GM23338 (cell line): ENCODE measurements at regions not wholly inside any gene's neighbourhood (a gene's known extent, or its start where the extent isn't known, plus 50 kb on each side); places are given as distances from the start of the nearest gene placed in this dataset.

Experiments
- ATAC-seq: fragments of 200-7000 bp; cut with Tn5 transposase; 3 replicates; pipeline ENCODE4 v1.9.1; 2020
- DNase-seq: peaks from one replicate; pipeline ENCODE4 v3.0.0-alpha.2; 2015; ENCODE audit warnings: low spot score
- H2AFZ ChIP-seq: fragments of 200-600 bp; sonication (generic); 2 replicates; pipeline ENCODE4 v1.8.0; 2016; ENCODE audit warnings: antibody characterized with exemption, mild to moderate bottlenecking, moderate library complexity
- H3F3A ChIP-seq: fragments of 200-600 bp; sonication (generic); replicated peaks from 2 replicates; pipeline ENCODE4 v1.8.0; 2017; ENCODE audit warnings: antibody characterized with exemption, mixed run types, low read depth
- H3K27ac ChIP-seq: fragments of 200-600 bp; sonication (generic); 2 replicates; pipeline ENCODE4 v1.6.1; 2016; ENCODE audit warnings: low read depth
- H3K27me3 ChIP-seq: fragments of 200-600 bp; sonication (generic); 2 replicates; pipeline ENCODE4 v1.8.0; 2016; ENCODE audit warnings: mild to moderate bottlenecking, mixed run types, moderate library complexity; ENCODE audit not compliant: insufficient read depth
- H3K36me3 ChIP-seq: fragments of 200-600 bp; sonication (generic); 2 replicates; pipeline ENCODE4 v1.8.0; 2016; ENCODE audit warnings: mild to moderate bottlenecking; ENCODE audit not compliant: insufficient read depth
- H3K4me1 ChIP-seq: fragments of 200-600 bp; sonication (generic); 2 replicates; pipeline ENCODE4 v1.8.0; 2016; ENCODE audit warnings: mild to moderate bottlenecking, moderate library complexity; ENCODE audit not compliant: insufficient read depth
- H3K4me2 ChIP-seq: fragments of 200-600 bp; sonication (generic); 2 replicates; pipeline ENCODE4 v1.7.1; 2017; ENCODE audit warnings: mixed run types
- H3K4me3 ChIP-seq: fragments of 200-600 bp; sonication (generic); 2 replicates; pipeline ENCODE4 v1.6.1; 2016; ENCODE audit warnings: mixed run types
- H3K79me2 ChIP-seq: fragments of 200-600 bp; sonication (generic); replicated peaks from 2 replicates; pipeline ENCODE4 v1.8.0; 2017; ENCODE audit warnings: mild to moderate bottlenecking; ENCODE audit not compliant: insufficient read depth
- H3K9me2 ChIP-seq: fragments of 200-600 bp; sonication (generic); 2 replicates; pipeline ENCODE4 v1.8.0; 2017; ENCODE audit not compliant: insufficient read depth
- H4K20me1 ChIP-seq: fragments of 200-600 bp; sonication (generic); replicated peaks from 2 replicates; pipeline ENCODE4 v1.8.0; 2017; ENCODE audit warnings: mild to moderate bottlenecking; ENCODE audit not compliant: insufficient read depth
- H3K27ac Mint-ChIP-seq: 2 replicates; pipeline ENCODE4 v1.8.0; 2020; ENCODE audit warnings: inconsistent platforms, mild to moderate bottlenecking, moderate library complexity, mixed read lengths
- H3K27me3 Mint-ChIP-seq: 3 replicates; pipeline ENCODE4 v1.8.0; 2022; ENCODE audit warnings: low read depth, mild to moderate bottlenecking, moderate library complexity, mixed read lengths, inconsistent platforms; ENCODE audit not compliant: insufficient read depth, poor library complexity
- H3K36me3 Mint-ChIP-seq: 3 replicates; pipeline ENCODE4 v1.8.0; 2021; ENCODE audit warnings: low read depth, mild to moderate bottlenecking, inconsistent platforms, moderate library complexity, mixed read lengths
- H3K4me1 Mint-ChIP-seq: 3 replicates; pipeline ENCODE4 v1.8.0; 2020; ENCODE audit warnings: mild to moderate bottlenecking, inconsistent platforms, mixed read lengths
- H3K4me3 Mint-ChIP-seq: 3 replicates; pipeline ENCODE4 v1.8.0; 2021; ENCODE audit warnings: moderate library complexity, mild to moderate bottlenecking, inconsistent platforms, mixed read lengths
- H3K9me3 Mint-ChIP-seq: 3 replicates; pipeline ENCODE4 v1.8.0; 2020; ENCODE audit warnings: moderate library complexity, mild to moderate bottlenecking, inconsistent platforms, mixed read lengths
- CREB1 ChIP-seq: fragments of 250-450 bp; sonication (Bioruptor Pico); IDR thresholded peaks from 2 replicates; pipeline ENCODE4 v1.5.0; 2020; ENCODE audit warnings: low read depth, mild to moderate bottlenecking, moderate library complexity
- CTCF ChIP-seq, 2 experiments: fragments of 200-600 bp in 1 of 2; sonication (generic) in 1 of 2; conservative IDR thresholded peaks; 2 replicates each; pipeline versions ENCODE4 v1.5.1 to v1.6.1; 2016 to 2017; ENCODE audit warnings: antibody characterized with exemption in 2 of 2, low read depth in 2 of 2, mild to moderate bottlenecking in 2 of 2, moderate library complexity in 1 of 2
- EZH2phosphoT487 ChIP-seq: fragments of 200-600 bp; sonication (generic); IDR thresholded peaks from one replicate; pipeline ENCODE4 v1.8.1; 2018; ENCODE audit warnings: antibody characterized with exemption; ENCODE audit not compliant: unreplicated experiment
- JUNB ChIP-seq: IDR thresholded peaks from one replicate; pipeline ENCODE4 v1.6.1; 2016; ENCODE audit warnings: antibody characterized with exemption; ENCODE audit not compliant: unreplicated experiment
- NANOG ChIP-seq: IDR thresholded peaks from 2 replicates; pipeline ENCODE4 v1.6.1; 2016; ENCODE audit warnings: antibody characterized with exemption, borderline replicate concordance
- POLR2AphosphoS5 ChIP-seq: IDR thresholded peaks from 2 replicates; pipeline ENCODE4 v1.6.1; 2016; ENCODE audit warnings: antibody characterized with exemption, low read depth
- STAT1 ChIP-seq: IDR thresholded peaks from one replicate; pipeline ENCODE4 v1.6.1; 2016; ENCODE audit warnings: antibody characterized with exemption; ENCODE audit not compliant: unreplicated experiment
- ZNF114 ChIP-seq: fragments of 250-450 bp; sonication (Bioruptor Pico); IDR thresholded peaks from 2 replicates; pipeline ENCODE4 v1.5.0; 2020; ENCODE audit warnings: mild to moderate bottlenecking, moderate library complexity
- ZNF331 ChIP-seq: fragments of 250-450 bp; sonication (Bioruptor Pico); IDR thresholded peaks from 2 replicates; pipeline ENCODE4 v1.5.0; 2020; ENCODE audit warnings: low read depth, mild to moderate bottlenecking, moderate library complexity
- ZNF462 ChIP-seq: fragments of 250-450 bp; sonication (Bioruptor Pico); IDR thresholded peaks from 2 replicates; pipeline ENCODE4 v1.5.0; 2020; ENCODE audit warnings: mild to moderate bottlenecking, moderate library complexity
- TF ChIP-seq, protein P1 (sequence below): IDR thresholded peaks from 2 replicates; pipeline ENCODE4 v1.6.1; 2016; ENCODE audit warnings: antibody characterized with exemption
- TF ChIP-seq, protein P2 (sequence below): IDR thresholded peaks from one replicate; pipeline ENCODE4 v1.6.1; 2018; ENCODE audit warnings: antibody characterized with exemption; ENCODE audit not compliant: unreplicated experiment

- TF ChIP-seq ZNF462 (CRISPR knock-in tag) (no peak), STAT1 (no peak), ZNF114 (no peak), JUNB (no peak), CREB1 (no peak), EZH2phosphoT487 (no peak), NANOG (no peak)
- TF ChIP-seq, protein P1, sequence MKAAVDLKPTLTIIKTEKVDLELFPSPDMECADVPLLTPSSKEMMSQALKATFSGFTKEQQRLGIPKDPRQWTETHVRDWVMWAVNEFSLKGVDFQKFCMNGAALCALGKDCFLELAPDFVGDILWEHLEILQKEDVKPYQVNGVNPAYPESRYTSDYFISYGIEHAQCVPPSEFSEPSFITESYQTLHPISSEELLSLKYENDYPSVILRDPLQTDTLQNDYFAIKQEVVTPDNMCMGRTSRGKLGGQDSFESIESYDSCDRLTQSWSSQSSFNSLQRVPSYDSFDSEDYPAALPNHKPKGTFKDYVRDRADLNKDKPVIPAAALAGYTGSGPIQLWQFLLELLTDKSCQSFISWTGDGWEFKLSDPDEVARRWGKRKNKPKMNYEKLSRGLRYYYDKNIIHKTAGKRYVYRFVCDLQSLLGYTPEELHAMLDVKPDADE: no peak
Observed at GRCh38 chr6:167589615-167589940, 237.1 kb upstream of the AFDN start (continued).

DNA sequence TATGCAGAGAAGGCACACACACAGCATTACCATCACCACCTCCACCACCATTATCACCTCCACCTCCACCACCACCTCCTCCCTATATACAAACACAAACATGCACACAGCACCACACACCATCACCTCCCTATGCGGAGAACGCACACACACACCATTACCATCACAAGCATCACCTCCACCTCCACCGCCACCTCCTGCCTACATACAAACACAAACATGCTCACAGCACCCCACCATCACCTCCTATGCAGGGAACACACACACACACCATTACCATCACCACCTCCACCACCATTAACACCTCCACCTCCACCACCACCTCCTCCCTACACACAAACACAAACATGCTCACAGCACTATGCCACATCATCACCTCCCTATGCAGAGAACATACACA, 236.5 kb upstream of the AFDN start:
- Mint-ChIP-seq H3K4me1 (no peaks in the 10 kb centered on the region), H3K27ac (no peak overlapping the region), H3K9me3 (peaks cover 10% of the 10 kb centered on the region; the same call in 2 of the 3 replicates), H3K4me3 (no peak overlapping the region), H3K36me3 (no peaks in the 10 kb centered on the region; the same call in 1 of the 3 replicates), H3K27me3 (no peaks in the 10 kb centered on the region)
- Histone ChIP-seq H3K27ac (no peak overlapping the region), H4K20me1 (no peaks in the 10 kb centered on the region), H3K36me3 (no peaks in the 10 kb centered on the region), H3F3A (no peaks in the 10 kb centered on the region), H3K4me2 (no peak overlapping the region), H3K4me3 (no peak overlapping the region), H3K27me3 (no peaks in the 10 kb centered on the region), H3K9me2 (no peaks in the 10 kb centered on the region), H3K79me2 (no peaks in the 10 kb centered on the region), H2AFZ (no peak overlapping the region), H3K4me1 (no peaks in the 10 kb centered on the region)
- DNase-seq: no peak
- ATAC-seq: no peak
- TF ChIP-seq EZH2phosphoT487: no peak
- TF ChIP-seq JUNB: no peak
- TF ChIP-seq STAT1: no peak
- no peak for TF ChIP-seq CREB1
- TF ChIP-seq NANOG: no peak
- no peak for TF ChIP-seq ZNF114
- TF ChIP-seq CTCF (conservative IDR thresholded peaks at IDR 0.05; ENCODE audit: low read depth in 2 of 2): no peak
- no peak for TF ChIP-seq ZNF331 (CRISPR knock-in tag)
- TF ChIP-seq, protein P1: no peak
- TF ChIP-seq, protein P2, sequence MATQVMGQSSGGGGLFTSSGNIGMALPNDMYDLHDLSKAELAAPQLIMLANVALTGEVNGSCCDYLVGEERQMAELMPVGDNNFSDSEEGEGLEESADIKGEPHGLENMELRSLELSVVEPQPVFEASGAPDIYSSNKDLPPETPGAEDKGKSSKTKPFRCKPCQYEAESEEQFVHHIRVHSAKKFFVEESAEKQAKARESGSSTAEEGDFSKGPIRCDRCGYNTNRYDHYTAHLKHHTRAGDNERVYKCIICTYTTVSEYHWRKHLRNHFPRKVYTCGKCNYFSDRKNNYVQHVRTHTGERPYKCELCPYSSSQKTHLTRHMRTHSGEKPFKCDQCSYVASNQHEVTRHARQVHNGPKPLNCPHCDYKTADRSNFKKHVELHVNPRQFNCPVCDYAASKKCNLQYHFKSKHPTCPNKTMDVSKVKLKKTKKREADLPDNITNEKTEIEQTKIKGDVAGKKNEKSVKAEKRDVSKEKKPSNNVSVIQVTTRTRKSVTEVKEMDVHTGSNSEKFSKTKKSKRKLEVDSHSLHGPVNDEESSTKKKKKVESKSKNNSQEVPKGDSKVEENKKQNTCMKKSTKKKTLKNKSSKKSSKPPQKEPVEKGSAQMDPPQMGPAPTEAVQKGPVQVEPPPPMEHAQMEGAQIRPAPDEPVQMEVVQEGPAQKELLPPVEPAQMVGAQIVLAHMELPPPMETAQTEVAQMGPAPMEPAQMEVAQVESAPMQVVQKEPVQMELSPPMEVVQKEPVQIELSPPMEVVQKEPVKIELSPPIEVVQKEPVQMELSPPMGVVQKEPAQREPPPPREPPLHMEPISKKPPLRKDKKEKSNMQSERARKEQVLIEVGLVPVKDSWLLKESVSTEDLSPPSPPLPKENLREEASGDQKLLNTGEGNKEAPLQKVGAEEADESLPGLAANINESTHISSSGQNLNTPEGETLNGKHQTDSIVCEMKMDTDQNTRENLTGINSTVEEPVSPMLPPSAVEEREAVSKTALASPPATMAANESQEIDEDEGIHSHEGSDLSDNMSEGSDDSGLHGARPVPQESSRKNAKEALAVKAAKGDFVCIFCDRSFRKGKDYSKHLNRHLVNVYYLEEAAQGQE: no peak
- no peak for TF ChIP-seq POLR2AphosphoS5
